ENCODE measurements at regions not wholly inside any gene's neighbourhood (a gene's known extent, or its start where the extent isn't known, plus 50 kb on each side); places are given as distances from the start of the nearest gene placed in this dataset.
"Not testable (repeated sequence)": the region's sequence is repeated elsewhere in the genome, so short reads cannot be mapped to it uniquely, and the experiment has no call there.

DNA sequence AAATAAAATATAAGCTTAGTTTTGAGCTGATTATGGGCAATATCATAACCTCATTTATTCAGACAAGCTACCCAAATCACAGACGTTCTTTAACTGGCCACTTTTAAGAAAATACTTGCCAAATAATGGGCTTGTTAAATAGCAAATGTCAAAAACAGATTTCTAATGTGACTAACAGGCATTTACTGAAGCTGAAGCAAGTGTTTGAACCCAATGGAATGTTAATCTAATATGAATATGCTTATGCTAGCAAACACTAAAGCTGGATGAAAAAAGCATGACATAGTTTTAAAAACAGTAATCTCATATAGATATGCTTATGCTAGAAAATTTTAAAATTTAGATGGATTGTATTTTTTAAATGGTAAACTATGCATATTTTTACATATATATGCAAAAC, 411.6 kb upstream of the PTGER4 start:
- DNase-seq (no peak), ATAC-seq (no peak)
- intact Hi-C loops (cut with DNase I, micrococcal nuclease): no loop called here

DNA sequence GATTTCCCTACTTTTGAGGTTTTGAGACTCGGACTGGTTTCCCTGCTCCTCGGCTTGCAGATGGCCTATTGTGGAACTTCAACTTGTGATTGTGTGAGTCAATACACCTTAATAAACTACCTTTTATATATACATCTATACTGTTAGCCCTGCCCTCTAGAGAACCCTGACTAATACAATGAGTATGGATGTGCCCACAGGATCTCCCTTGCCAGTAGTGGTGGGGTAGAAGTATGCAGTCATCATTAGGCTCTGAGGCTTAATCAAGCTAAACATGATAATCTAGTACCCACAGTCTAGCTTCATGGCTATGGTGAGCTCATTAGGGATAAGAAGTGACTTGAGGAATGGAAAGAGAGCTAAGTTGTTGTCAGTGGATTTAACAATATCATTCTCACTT, 412.8 kb upstream of the PTGER4 start:
- ATAC-seq (no peak), DNase-seq (no peak)
- intact Hi-C loops (cut with DNase I, micrococcal nuclease): no loop called here

DNA sequence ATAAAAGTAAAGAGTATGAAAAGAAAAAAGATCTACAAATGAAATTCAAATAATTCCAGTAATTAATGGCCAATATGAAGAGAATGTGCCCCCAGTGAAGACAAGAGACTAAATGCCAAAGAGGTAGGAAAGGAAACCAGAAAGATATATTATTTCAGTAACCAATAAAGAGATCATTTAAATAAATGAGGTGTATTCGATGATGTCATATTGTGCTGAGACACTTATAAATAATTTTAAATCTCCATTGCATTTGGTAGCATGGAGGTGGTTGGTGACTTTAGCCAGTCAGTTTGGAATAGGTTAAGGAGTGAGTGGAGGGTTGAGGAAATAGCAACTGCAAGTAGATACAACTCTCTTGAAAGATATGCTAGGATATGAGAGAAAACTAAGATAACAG, 417.7 kb upstream of the PTGER4 start:
- DNase-seq (no peak), ATAC-seq (no peak)
- intact Hi-C loops (cut with DNase I, micrococcal nuclease): no loop called here

DNA sequence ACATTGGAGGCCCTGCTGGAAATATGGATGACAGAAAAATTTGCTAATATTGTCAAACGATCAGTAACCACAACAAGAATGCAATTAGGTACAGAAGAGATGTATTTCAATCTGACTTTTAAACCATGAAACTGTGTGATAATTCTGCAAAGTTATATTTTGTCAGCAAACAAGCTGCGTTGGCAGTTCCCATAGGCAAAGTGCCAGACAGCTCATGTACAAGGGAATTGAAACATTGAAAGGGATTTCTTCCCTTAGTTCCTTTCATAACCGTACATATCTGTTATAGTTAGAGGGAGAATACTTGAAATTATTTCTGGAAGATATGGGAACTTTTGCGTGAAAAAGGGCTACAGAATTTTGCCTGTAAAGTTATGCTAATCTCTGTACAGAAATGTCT, 419.4 kb upstream of the PTGER4 start:
- no peak for ATAC-seq
- peak in 1 of 2 donors; percentile 14 for DNase-seq
- intact Hi-C loops (cut with DNase I, micrococcal nuclease): no loop called here

DNA sequence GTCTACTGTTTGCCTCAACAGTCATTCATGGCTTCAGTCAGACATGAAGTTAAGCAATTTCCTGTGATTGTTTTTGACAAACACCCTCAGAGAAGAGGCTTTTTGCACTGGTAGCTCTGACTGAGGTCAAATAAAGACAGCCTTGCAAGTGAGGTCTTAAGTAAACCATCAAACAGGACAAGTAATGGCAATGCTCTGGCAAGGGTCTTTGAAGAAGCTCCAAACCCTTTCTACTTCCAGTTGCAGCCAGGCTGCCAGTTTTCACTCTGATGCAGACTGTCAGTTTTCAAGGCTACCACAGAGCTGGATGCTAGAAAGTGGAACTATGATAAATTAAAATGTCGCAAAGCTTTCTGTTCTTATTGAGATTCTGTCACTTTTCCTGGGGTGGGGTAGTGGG, 421.5 kb upstream of the PTGER4 start:
- DNase-seq: no peak
- intact Hi-C loops (cut with DNase I, micrococcal nuclease): no loop called here
- no peak for ATAC-seq

DNA sequence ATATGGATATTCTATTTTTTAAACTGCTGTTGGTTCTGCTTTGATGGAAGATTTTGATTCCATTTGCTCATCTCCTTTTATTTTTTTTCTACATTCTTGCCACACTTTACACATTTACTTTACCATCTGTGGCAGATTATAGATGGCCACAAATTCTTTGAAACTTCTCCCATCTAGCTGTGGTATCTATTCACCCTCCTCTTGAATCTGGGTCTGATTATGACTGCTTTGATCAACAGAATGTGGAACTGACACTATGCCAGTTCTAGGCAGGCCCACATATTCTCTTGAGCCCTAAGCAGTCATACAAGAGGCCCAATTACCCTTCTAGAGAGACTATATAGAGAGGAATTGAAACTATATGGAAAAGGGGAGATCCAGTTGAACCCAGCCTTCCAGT, 439.0 kb upstream of the PTGER4 start:
- ATAC-seq: no peak
- DNase-seq: no peak
- intact Hi-C loops (cut with DNase I, micrococcal nuclease): no loop called here

DNA sequence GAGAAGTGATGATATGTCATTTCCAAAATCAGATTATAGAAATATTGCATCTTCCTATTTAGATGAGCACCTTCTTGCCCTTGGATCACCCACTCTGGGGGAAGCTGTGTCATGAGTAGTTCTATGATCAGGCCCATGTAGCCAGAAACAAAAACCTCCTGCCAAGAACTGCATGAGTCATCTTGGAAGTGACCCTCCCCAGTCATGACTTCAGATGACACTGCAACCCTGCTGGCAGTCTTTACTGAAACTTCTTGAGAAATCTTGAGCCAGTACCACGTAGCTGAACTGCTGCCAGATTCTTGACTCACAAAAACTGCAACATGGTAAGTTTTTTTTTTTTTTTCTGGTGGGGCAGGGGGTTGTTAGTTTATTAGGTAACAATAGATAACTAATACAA, 439.6 kb upstream of the PTGER4 start:
- intact Hi-C loops (cut with DNase I, micrococcal nuclease): no loop called here
- ATAC-seq (no peak), DNase-seq (no peak)

DNA sequence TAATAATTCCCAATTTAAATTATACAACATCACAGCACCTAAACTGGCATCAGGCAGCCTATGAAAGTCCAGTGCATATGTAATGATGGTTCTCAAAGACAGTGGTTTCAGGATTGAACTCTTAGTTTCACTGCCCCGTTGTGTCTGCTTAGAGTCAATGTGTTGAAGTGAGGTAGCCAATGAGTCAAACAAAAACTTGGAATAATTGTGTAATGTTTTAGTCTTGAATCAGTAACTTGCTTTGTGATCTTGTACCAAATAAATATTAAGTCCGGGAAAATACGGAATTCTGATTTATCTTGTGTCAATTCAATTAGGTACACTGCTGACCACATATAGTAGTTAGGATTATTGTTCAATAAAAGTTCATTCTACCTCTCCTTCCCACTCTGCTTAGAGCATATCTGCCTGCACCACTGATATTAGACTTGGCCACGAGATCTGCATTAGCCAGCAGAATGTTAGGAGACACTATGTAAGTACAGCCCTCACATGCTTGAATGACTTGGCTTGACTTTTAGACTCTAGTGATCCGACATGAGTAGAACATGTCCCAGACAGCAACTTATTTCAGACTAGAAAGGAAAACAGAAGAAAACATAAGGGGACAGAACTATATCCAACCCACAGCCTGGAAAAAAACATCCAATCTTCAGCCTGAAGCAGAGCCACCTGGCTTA, 441.5 kb upstream of the PTGER4 start:
- intact Hi-C loops (cut with DNase I, micrococcal nuclease): no loop called here
- ATAC-seq (no peak), DNase-seq (no peak)

DNA sequence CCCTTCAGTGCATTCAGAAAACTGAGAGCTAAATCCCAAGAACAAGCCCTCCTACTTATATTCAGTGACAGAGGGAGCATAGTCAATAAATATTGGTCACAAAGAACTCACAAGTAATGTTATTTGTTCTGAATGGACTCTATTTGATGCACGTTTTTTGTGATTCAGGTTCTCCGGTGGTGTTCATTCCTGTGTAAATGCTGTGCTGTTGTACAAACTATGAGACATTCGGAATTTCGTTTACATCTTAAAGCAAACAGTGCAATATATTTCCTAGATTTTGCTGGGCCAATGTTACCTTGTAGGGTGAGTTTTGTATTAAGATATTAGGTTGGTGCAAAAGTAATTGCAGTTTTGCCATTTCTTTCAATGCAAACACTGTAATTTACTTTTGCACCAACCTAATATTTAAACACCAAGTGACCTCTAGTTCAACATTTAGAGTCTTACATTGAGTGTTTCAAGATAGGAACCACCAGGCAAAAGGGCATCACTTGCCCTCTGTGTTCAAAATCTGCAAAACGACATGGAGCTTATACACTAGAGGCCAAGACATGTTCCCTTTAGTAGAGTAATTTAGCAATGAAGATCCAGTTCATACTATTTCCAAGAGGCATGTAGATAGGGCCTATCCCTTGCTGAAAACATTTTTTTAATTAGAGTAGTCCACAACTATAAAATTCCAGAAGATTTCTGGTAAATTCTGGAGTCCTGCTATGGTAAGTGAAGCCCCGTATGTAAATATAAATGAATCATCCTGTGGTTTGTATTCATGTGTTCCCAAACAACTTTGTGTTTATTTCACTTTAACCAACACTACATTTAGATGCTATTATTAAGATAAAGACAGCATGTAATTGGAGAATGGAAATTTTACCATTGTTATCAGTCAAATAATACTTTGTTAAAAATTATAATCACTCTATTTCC, 444.0 kb upstream of the PTGER4 start:
- DNase-seq (no peak), ATAC-seq (no peak)
- intact Hi-C loops (cut with DNase I, micrococcal nuclease): no loop called here

DNA sequence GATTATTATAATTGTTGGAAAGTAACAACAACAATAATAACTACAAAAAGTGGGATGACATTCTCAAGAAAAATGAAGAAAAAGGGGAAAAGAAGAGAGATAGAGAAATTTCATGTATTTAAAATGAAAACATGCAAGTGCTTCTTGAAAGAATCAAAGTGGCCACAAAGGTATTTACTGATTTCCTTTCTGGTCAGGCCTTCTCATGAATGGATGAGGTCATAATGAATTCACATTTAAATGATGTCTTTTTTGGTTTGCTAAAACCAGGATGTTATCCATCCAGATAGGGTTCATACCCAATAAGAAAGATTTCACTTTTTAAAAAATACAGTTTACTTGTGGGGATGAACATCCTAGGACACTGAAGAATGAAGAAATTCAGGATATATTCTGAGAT, 446.4 kb upstream of the PTGER4 start:
- intact Hi-C loops (cut with DNase I, micrococcal nuclease): no loop called here
- ATAC-seq (no peak), DNase-seq (no peak)

DNA sequence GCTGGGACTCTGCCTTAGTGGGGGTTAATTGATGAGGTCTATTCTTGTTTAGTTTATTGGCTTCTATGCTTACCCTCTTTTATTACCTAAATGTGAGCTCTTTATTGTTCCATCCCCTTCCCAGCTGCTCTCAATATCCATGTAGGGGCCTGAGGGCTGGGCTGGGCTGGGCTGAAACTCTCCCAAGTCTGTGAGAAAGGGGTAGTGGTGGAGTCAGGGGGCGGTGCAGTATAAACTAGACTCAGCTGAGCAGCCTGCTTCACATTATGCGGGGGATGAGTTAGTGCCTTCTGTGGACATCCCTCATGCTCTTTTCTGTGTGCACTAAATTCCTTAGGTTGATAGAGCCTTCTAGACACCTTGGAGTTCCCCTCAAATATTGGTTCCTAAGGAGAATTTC, 451.8 kb upstream of the PTGER4 start:
- ATAC-seq: no peak
- no peak for DNase-seq
- intact Hi-C loops (cut with DNase I, micrococcal nuclease): no loop called here

DNA sequence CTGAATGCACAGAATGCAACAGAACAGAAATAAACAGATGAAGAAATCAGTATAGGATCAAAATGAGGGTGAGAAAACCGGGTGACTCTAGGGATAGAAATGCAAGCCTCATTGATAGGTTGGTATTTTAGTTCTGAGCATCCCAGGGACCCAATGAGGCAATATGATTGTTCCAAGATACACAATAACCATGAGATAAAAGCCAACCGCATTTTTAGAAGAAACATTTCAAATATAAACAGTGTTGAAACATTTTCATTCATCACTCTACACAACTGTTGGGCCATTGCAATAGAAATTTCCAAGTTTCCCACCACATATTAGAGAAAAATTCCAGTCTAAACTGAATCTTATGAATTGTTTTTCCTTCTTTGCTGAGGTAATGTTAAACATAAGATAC, 452.3 kb upstream of the PTGER4 start:
- DNase-seq (no peak), ATAC-seq (no peak)
- intact Hi-C loops (cut with DNase I, micrococcal nuclease): no loop called here

DNA sequence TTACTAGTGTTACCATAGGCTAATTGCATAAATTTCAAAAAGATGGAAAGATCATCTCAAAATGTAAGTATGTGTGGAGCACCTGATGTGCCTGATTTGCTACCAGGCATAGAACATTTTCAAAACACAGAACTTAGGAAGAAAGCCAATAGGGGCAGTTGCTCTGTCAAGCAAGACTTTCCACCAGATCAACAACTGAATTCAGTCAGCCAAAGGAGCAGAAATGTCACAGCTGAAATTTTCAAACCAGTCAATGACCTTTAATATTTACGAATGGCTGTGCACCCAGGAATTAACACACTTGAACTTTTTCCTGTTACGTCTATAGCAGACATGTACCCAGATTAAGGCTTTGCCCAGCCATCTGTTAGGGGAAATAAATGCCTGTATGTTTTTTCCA, 452.8 kb upstream of the PTGER4 start:
- DNase-seq: no peak
- intact Hi-C loops (cut with DNase I, micrococcal nuclease): no loop called here
- no peak for ATAC-seq

DNA sequence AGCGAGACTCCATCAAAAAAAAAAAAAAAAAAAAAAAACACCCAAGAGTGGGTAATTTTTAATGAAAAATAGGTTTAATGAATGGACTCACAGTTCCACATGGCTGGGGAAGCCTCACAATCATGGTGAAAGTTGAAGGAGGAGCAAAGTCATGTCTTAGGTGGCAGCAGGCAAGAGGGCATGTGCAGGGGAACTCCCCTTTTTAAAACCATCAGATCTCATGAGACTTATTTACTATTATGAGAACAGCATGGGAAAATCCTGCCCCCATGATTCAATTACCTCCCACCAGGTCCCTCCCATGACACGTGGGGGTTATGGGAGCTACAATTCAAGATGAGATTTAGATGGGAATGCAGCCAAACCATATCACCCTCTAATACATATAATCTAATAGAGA, 454.6 kb upstream of the PTGER4 start:
- intact Hi-C loops (cut with DNase I, micrococcal nuclease); ATAC-seq; DNase-seq: not testable (repeated sequence)

DNA sequence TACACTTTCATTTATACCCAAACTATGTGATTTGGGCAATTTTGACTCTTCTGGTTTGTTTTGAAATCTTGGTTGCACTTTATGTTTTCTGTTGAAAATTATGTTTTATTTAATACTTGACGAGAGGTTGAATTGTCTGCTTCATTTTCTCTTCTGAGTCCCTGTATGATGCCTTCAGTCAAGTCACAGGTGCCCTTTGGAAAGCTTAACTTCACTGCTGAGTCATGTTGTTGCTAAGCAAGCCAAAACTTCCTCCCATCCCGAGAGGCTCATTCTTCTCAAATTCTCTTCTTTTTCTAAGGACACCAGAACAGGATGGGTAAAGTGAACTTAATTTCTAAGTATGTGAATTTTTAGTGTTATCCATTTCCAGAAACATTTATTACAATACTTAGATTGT, 455.3 kb upstream of the PTGER4 start:
- no peak for ATAC-seq
- intact Hi-C loops (cut with DNase I, micrococcal nuclease): no loop called here

DNA sequence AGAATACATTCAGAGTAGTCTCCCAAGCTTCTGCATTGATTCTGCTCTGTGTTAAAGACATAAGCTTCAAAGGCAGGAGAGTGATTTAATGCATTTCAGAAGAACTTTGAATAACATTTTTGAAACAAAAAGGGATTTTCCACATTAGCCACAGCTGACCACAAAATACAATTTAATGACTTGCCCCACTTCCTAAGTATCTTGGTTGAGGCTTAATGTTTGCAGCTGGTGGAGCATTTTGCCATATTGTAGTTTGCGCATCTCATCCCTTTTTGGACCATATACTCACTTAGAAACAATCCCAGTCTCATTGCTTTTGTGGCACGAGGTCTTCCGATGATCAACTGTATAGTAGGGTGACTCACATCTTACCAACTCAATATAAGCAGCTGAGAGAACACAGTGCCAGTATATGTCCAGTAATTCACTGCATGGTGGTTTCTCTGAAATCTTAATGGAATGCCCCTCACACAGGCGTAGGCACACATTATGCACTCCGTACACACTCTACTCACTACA, 455.8 kb upstream of the PTGER4 start:
- intact Hi-C loops (cut with DNase I, micrococcal nuclease): no loop called here
- no peak for DNase-seq
- ATAC-seq: no peak

More for the DNA sequence above, 455.3 kb upstream of the PTGER4 start:
- DNase-seq: no peak

DNA sequence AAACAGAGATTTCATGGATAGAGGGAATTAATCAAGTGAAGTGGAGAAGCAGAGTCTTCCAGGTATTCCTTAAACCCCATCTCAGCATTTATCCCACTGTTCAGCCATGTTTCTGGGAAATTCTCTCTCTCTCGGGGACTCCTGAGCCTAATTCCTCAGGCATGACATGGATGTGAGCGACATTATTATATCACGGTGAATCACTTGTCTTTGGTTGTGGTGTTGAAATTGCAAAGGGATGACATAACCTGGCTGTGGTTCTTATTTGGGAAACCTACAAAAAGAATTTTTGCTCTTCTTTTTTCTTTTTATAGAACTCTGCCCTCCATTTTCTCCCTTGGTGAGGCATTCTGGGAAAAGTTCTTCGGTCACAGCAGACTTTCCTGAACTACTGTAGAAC, 457.9 kb upstream of the PTGER4 start:
- no peak for DNase-seq
- no peak for ATAC-seq
- intact Hi-C loops (cut with DNase I, micrococcal nuclease): no loop called here

DNA sequence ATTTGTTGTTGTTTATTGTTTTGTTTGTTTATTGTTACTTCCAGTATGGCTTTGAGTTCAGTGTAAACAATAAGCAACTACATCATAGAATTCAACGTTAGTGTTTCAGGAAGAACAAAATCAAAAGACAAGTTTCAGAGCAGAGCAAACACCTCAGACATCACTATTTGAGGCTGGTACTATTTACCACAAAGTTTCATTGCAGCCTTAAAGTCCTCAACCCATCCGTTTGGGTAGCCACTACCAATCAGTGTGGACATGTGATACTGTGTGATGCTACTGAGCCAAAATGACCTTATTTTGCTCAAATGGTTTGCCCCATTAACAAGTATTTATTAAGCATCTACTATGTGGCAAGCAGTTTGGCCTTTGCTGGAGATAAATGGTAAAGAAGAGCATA, 458.5 kb upstream of the PTGER4 start:
- DNase-seq (no peak), ATAC-seq (no peak)
- intact Hi-C loops (cut with DNase I, micrococcal nuclease): no loop called here

DNA sequence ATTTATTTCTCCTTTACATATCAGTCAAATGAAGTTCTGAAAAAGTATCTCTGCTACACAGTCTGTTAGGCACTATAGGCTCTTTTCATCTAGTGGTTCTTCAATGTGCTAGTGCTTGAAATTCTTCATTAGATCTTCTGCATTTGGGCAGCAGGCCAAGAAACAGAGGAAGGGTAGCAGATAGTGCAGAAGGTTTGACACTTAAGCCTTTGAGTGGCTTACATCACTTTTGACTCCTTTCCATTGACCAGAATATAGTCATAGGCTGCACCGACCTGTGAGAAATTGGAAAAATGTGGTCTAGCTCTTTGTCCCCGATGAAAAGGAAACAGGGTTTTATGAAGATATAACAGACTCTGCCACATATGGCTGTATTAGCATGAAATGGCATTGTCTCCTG, 459.5 kb upstream of the PTGER4 start:
- intact Hi-C loops (cut with DNase I, micrococcal nuclease): no loop called here
- ATAC-seq: no peak
- DNase-seq: no peak

DNA sequence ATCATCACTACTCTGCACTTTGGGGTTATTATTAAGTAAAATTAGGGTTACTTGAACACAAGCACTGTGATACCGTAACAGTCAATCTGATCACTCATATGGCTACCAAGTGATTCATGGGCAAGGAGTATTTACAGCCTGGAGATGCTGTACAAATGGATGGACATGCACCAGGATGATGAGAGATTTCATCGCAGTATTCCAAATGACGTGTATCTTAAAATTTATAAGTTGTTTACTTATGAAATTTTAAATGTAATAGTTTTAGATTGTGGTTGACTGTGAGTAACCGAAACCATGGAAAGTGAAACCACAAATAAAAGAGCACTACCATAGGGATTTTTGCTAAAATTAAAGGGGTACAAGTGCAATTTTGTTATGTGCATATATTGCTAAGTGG, 462.2 kb upstream of the PTGER4 start:
- ATAC-seq: no peak
- DNase-seq: no peak
- intact Hi-C loops (cut with DNase I, micrococcal nuclease): no loop called here

Measured in left colon (tissue), 2 donors.